Testis (tissue), 2 donors: ENCODE measurements at regions not wholly inside any gene's neighbourhood (a gene's known extent, or its start where the extent isn't known, plus 50 kb on each side); places are given as distances from the start of the nearest gene placed in this dataset.

Experiments
- CTCF ChIP-seq, 3 experiments: fragments of 450-650 bp in 2 of 3; fragments of 200-600 bp in 1 of 3; sonication (generic) in 1 of 3; IDR thresholded peaks; one replicate each; pipeline ENCODE4 v1.5.1; 2016 to 2019; ENCODE audit warnings: antibody characterized with exemption in 3 of 3, mild to moderate bottlenecking in 2 of 3, moderate library complexity in 1 of 3
- POLR2A ChIP-seq: fragments of 450-650 bp; IDR thresholded peaks from one replicate; pipeline ENCODE4 v1.6.1; 2017; ENCODE audit warnings: antibody characterized with exemption, mild to moderate bottlenecking, moderate library complexity

- no peak for TF ChIP-seq POLR2A
- no peak for TF ChIP-seq CTCF (IDR thresholded peaks at IDR 0.05)
Observed at GRCh38 chr16:51716195-51716594, 565.1 kb upstream of the SALL1 start.
